GM12864 (cell line): ENCODE measurements at regions not wholly inside any gene's neighbourhood (a gene's known extent, or its start where the extent isn't known, plus 50 kb on each side); places are given as distances from the start of the nearest gene placed in this dataset.

Experiments used
- DNase-seq: peaks from one replicate; pipeline ENCODE4 v3.0.0-alpha.2; 2011; ENCODE audit warnings: low read depth
- H3K4me3 ChIP-seq: 2 replicates; pipeline ENCODE4 v1.5.1; 2011; ENCODE audit warnings: mild to moderate bottlenecking, low read depth, low read length, control low read depth
- CTCF ChIP-seq: IDR thresholded peaks from 2 replicates; pipeline ENCODE4 v1.5.1; 2011; ENCODE audit warnings: low read depth, mild to moderate bottlenecking, moderate library complexity, low read length, control low read depth, inconsistent platforms; ENCODE audit errors: missing control alignments

GRCh38 chr14:27078191-27078590 is 480.4 kb upstream of the NOVA1 start:
- TF ChIP-seq CTCF, result no peak

GRCh38 chr14:27079716-27080115 is 481.9 kb upstream of the NOVA1 start:
- H3K4me3 ChIP-seq, result no peak overlapping the region
- TF ChIP-seq CTCF, result no peak
- no peak for DNase-seq

More at GRCh38 chr14:27078191-27078590, 480.4 kb upstream of the NOVA1 start:
- H3K4me3 ChIP-seq, result no peak overlapping the region
- DNase-seq, result no peak

DNA sequence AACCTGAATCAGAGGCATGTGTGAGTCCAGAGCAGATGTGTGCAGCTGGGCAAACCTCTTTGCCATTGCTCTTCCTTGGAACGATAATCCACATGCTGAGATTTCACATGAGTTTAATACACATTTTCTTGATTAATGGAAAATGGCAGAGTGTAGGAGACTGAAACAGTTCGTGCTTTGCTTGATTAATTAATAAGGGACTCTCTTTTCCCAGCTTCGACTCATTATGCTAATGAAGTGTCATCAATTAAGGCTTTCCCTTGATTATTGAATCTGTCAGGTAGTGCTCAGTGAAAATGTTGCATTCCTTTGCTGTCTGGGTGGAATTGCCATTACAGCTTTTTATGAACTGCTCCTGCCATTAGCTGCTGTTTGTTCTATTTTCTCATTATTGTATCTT is 487.7 kb upstream of the NOVA1 start:
- no peak for TF ChIP-seq CTCF
- H3K4me3 ChIP-seq, result no peak overlapping the region
- DNase-seq, result no peak

- no peak for TF ChIP-seq CTCF
- H3K4me3 ChIP-seq, result no peak overlapping the region
- DNase-seq, result no peak
Observed at GRCh38 chr14:27090716-27091115, 492.9 kb upstream of the NOVA1 start.

DNA sequence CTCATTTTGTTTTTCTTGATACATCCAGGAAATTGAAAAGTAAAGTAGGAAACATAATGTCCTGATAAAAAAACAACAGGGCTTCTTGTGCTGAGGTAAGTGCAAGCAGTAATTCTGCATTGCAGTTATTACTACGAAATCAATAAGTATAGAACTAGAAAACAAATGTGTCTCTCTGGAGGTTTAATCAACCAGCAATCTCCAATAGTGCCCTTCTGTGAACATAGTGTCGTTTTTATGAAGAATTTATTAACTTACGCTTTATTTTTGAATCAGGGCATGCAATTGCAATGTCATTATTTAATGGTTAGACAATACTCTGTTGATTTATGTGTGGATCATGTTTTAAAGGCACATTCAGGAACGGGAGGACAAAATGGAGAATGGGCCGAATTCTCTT is 494.1 kb upstream of the NOVA1 start:
- TF ChIP-seq CTCF, result no peak
- no peak overlapping the region for H3K4me3 ChIP-seq
- no peak for DNase-seq

DNA sequence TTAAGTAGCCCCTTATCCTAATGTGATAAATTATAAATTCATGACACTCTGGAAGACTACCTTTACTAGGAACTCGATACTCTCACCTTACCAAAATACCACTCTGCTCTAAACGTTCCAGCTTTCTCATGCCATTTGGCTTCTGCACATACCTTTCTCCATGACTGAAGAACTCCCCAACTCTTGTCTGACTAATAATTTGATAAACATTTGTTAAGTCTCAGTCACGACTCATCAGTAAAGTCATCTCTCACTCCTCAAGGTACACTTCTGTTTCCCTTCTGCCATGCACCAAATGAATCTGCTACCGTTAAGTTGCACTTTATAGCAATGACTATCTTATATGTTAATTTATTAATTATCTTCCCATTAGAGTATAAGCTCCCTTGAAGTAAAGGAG is 498.3 kb upstream of the NOVA1 start:
- no peak for TF ChIP-seq CTCF
- DNase-seq, result no peak
- H3K4me3 ChIP-seq, result no peak overlapping the region

- no peak overlapping the region for H3K4me3 ChIP-seq
- no peak for TF ChIP-seq CTCF
- no peak for DNase-seq
Observed at GRCh38 chr14:27098451-27098850, 500.6 kb upstream of the NOVA1 start.
